ENCODE measurements at regions not wholly inside any gene's neighbourhood (a gene's known extent, or its start where the extent isn't known, plus 50 kb on each side); places are given as distances from the start of the nearest gene placed in this dataset.
A peak's percentile ranks its signal among the peaks of the same experiment; 100 is the strongest.

- Histone ChIP-seq H3K4me3 (ENCODE audit: extremely low read depth, insufficient read depth, low read length, poor library complexity, severe bottlenecking) (no peak overlapping the region), H3K4me1 (ENCODE audit: control insufficient read depth, insufficient read depth, low read length, poor library complexity, severe bottlenecking) (no peaks in the 10 kb centered on the region), H3K9me3 (ENCODE audit: control insufficient read depth, low read length) (no peaks in the 10 kb centered on the region), H3K27ac (ENCODE audit: low read depth, low read length, severe bottlenecking) (no peak overlapping the region), H3K36me3 (ENCODE audit: control insufficient read depth, insufficient read depth, low read length) (no peaks in the 10 kb centered on the region)
- 91 to 100% methylated on average over 1 to 2 of the region's 2 CpGs for WGBS, 2 experiments (ENCODE audit: insufficient coverage in 2 of 2)
Measured at GRCh38 chr10:31605861-31606525, 287.0 kb downstream of the ZEB1 start.

- WGBS, 2 experiments (ENCODE audit: insufficient coverage in 2 of 2), result 84 to 93% methylated on average over 2 to 4 of the region's 4 CpGs
- H3K36me3 ChIP-seq (ENCODE audit: control insufficient read depth, insufficient read depth, low read length), result no peaks in the 10 kb centered on the region
- H3K27ac ChIP-seq (ENCODE audit: low read depth, low read length, severe bottlenecking), result no peak overlapping the region
- no peaks in the 10 kb centered on the region for H3K9me3 ChIP-seq (ENCODE audit: control insufficient read depth, low read length)
- no peaks in the 10 kb centered on the region for H3K4me1 ChIP-seq (ENCODE audit: control insufficient read depth, insufficient read depth, low read length, poor library complexity, severe bottlenecking)
- H3K4me3 ChIP-seq (ENCODE audit: extremely low read depth, insufficient read depth, low read length, poor library complexity, severe bottlenecking), result no peak overlapping the region
Measured at GRCh38 chr10:31605426-31605825, 286.4 kb downstream of the ZEB1 start.

- Histone ChIP-seq H3K4me1 (ENCODE audit: control insufficient read depth, insufficient read depth, low read length, poor library complexity, severe bottlenecking) (no peaks in the 10 kb centered on the region), H3K36me3 (ENCODE audit: control insufficient read depth, insufficient read depth, low read length) (no peaks in the 10 kb centered on the region), H3K27ac (ENCODE audit: low read depth, low read length, severe bottlenecking) (no peak overlapping the region), H3K9me3 (ENCODE audit: control insufficient read depth, low read length) (no peaks in the 10 kb centered on the region), H3K4me3 (ENCODE audit: extremely low read depth, insufficient read depth, low read length, poor library complexity, severe bottlenecking) (no peak overlapping the region)
- 100% methylated on average over 3 to 4 of the region's 4 CpGs for WGBS, 2 experiments (ENCODE audit: insufficient coverage in 2 of 2)
Measured at GRCh38 chr10:31604646-31605170, 285.7 kb downstream of the ZEB1 start.

- Histone ChIP-seq H3K36me3 (ENCODE audit: control insufficient read depth, insufficient read depth, low read length) (no peaks in the 10 kb centered on the region), H3K4me3 (ENCODE audit: extremely low read depth, insufficient read depth, low read length, poor library complexity, severe bottlenecking) (peak overlapping the region; percentile 57), H3K9me3 (ENCODE audit: control insufficient read depth, low read length) (no peaks in the 10 kb centered on the region), H3K4me1 (ENCODE audit: control insufficient read depth, insufficient read depth, low read length, poor library complexity, severe bottlenecking) (no peaks in the 10 kb centered on the region), H3K27ac (ENCODE audit: low read depth, low read length, severe bottlenecking) (no peak overlapping the region)
- 90 to 92% methylated on average over 9 to 12 of the region's 12 CpGs for WGBS, 2 experiments (ENCODE audit: insufficient coverage in 2 of 2)
Measured at GRCh38 chr10:31604096-31604495, 285.1 kb downstream of the ZEB1 start.

GRCh38 chr10:31603235-31604087 lies 284.4 kb downstream of the ZEB1 start:
- WGBS, 2 experiments (ENCODE audit: insufficient coverage in 2 of 2), result 8 to 9% methylated on average over 61 of the region's 68 CpGs
- no peaks in the 10 kb centered on the region for H3K36me3 ChIP-seq (ENCODE audit: control insufficient read depth, insufficient read depth, low read length)
- peak overlapping the region; percentile 76 for H3K27ac ChIP-seq (ENCODE audit: low read depth, low read length, severe bottlenecking)
- H3K9me3 ChIP-seq (ENCODE audit: control insufficient read depth, low read length), result no peaks in the 10 kb centered on the region
- H3K4me3 ChIP-seq (ENCODE audit: extremely low read depth, insufficient read depth, low read length, poor library complexity, severe bottlenecking), result peak overlapping the region; percentile 57
- no peaks in the 10 kb centered on the region for H3K4me1 ChIP-seq (ENCODE audit: control insufficient read depth, insufficient read depth, low read length, poor library complexity, severe bottlenecking)

GRCh38 chr10:31602541-31603234 lies 283.7 kb downstream of the ZEB1 start:
- no peaks in the 10 kb centered on the region for H3K36me3 ChIP-seq (ENCODE audit: control insufficient read depth, insufficient read depth, low read length)
- 24 to 35% methylated on average over 18 to 21 of the region's 22 CpGs for WGBS, 2 experiments (ENCODE audit: insufficient coverage in 2 of 2)
- no peaks in the 10 kb centered on the region for H3K4me1 ChIP-seq (ENCODE audit: control insufficient read depth, insufficient read depth, low read length, poor library complexity, severe bottlenecking)
- H3K27ac ChIP-seq (ENCODE audit: low read depth, low read length, severe bottlenecking), result peak overlapping the region; percentile 76
- peak overlapping the region; percentile 57 for H3K4me3 ChIP-seq (ENCODE audit: extremely low read depth, insufficient read depth, low read length, poor library complexity, severe bottlenecking)
- no peaks in the 10 kb centered on the region for H3K9me3 ChIP-seq (ENCODE audit: control insufficient read depth, low read length)

GRCh38 chr10:31601136-31601535 lies 282.1 kb downstream of the ZEB1 start:
- Histone ChIP-seq H3K4me3 (ENCODE audit: extremely low read depth, insufficient read depth, low read length, poor library complexity, severe bottlenecking) (no peak overlapping the region), H3K4me1 (ENCODE audit: control insufficient read depth, insufficient read depth, low read length, poor library complexity, severe bottlenecking) (no peaks in the 10 kb centered on the region), H3K36me3 (ENCODE audit: control insufficient read depth, insufficient read depth, low read length) (no peaks in the 10 kb centered on the region), H3K27ac (ENCODE audit: low read depth, low read length, severe bottlenecking) (no peak overlapping the region), H3K9me3 (ENCODE audit: control insufficient read depth, low read length) (no peaks in the 10 kb centered on the region)
- 94 to 100% methylated on average over 3 of the region's 3 CpGs for WGBS, 2 experiments (ENCODE audit: insufficient coverage in 2 of 2)

- Histone ChIP-seq H3K36me3 (ENCODE audit: control insufficient read depth, insufficient read depth, low read length) (no peaks in the 10 kb centered on the region), H3K9me3 (ENCODE audit: control insufficient read depth, low read length) (no peaks in the 10 kb centered on the region), H3K4me3 (ENCODE audit: extremely low read depth, insufficient read depth, low read length, poor library complexity, severe bottlenecking) (no peak overlapping the region), H3K4me1 (ENCODE audit: control insufficient read depth, insufficient read depth, low read length, poor library complexity, severe bottlenecking) (no peaks in the 10 kb centered on the region), H3K27ac (ENCODE audit: low read depth, low read length, severe bottlenecking) (no peak overlapping the region)
- WGBS, 2 experiments (ENCODE audit: insufficient coverage in 2 of 2), result 88 to 93% methylated on average over 7 to 9 of the region's 9 CpGs
Measured at GRCh38 chr10:31599626-31600504, 280.8 kb downstream of the ZEB1 start.

- Histone ChIP-seq H3K9me3 (ENCODE audit: control insufficient read depth, low read length) (no peaks in the 10 kb centered on the region), H3K27ac (ENCODE audit: low read depth, low read length, severe bottlenecking) (no peak overlapping the region), H3K4me3 (ENCODE audit: extremely low read depth, insufficient read depth, low read length, poor library complexity, severe bottlenecking) (no peak overlapping the region), H3K36me3 (ENCODE audit: control insufficient read depth, insufficient read depth, low read length) (no peaks in the 10 kb centered on the region), H3K4me1 (ENCODE audit: control insufficient read depth, insufficient read depth, low read length, poor library complexity, severe bottlenecking) (no peaks in the 10 kb centered on the region)
- 92 to 100% methylated on average over 1 to 2 of the region's 2 CpGs for WGBS, 2 experiments (ENCODE audit: insufficient coverage in 2 of 2)
Measured at GRCh38 chr10:31596765-31597164, 277.7 kb downstream of the ZEB1 start.

GRCh38 chr10:31595992-31596391 lies 277.0 kb downstream of the ZEB1 start:
- Histone ChIP-seq H3K9me3 (ENCODE audit: control insufficient read depth, low read length) (no peaks in the 10 kb centered on the region), H3K36me3 (ENCODE audit: control insufficient read depth, insufficient read depth, low read length) (no peaks in the 10 kb centered on the region), H3K4me1 (ENCODE audit: control insufficient read depth, insufficient read depth, low read length, poor library complexity, severe bottlenecking) (no peaks in the 10 kb centered on the region), H3K4me3 (ENCODE audit: extremely low read depth, insufficient read depth, low read length, poor library complexity, severe bottlenecking) (no peak overlapping the region), H3K27ac (ENCODE audit: low read depth, low read length, severe bottlenecking) (no peak overlapping the region)
- 63% methylated on average over 3 of the region's 3 CpGs for WGBS, 2 experiments (ENCODE audit: insufficient coverage in 2 of 2)
